Progenitor cell of endocrine pancreas (in vitro differentiated cells): ENCODE measurements at regions not wholly inside any gene's neighbourhood (a gene's known extent, or its start where the extent isn't known, plus 50 kb on each side); places are given as distances from the start of the nearest gene placed in this dataset.

Experiments
- DNase-seq: peaks from one replicate; pipeline ENCODE4 v3.0.0; 2021; ENCODE audit warnings: low spot score; ENCODE audit not compliant: unreplicated experiment
- H3K27ac Mint-ChIP-seq: 2 replicates; pipeline ENCODE4 v1.8.0; 2021; ENCODE audit warnings: mild to moderate bottlenecking, moderate library complexity, mixed read lengths
- H3K27me3 Mint-ChIP-seq: 2 replicates; pipeline ENCODE4 v1.8.0; 2021; ENCODE audit warnings: mixed read lengths
- H3K36me3 Mint-ChIP-seq: 2 replicates; pipeline ENCODE4 v1.8.0; 2022; ENCODE audit warnings: mixed read lengths; ENCODE audit not compliant: insufficient read depth
- H3K4me1 Mint-ChIP-seq: 2 replicates; pipeline ENCODE4 v1.8.0; 2021; ENCODE audit warnings: low read depth, mixed read lengths
- H3K4me3 Mint-ChIP-seq: 2 replicates; pipeline ENCODE4 v1.8.0; 2021; ENCODE audit warnings: low read depth, mild to moderate bottlenecking, moderate library complexity, mixed read lengths
- H3K9me3 Mint-ChIP-seq: 2 replicates; pipeline ENCODE4 v1.8.0; 2021; ENCODE audit warnings: low read depth, mixed read lengths
- TF ChIP-seq, protein P1 (sequence below): fragments of 200-600 bp; sonication (generic); IDR thresholded peaks from one replicate; pipeline ENCODE4 v1.5.0; 2021; ENCODE audit warnings: antibody characterized with exemption, mild to moderate bottlenecking; ENCODE audit not compliant: unreplicated experiment

DNA sequence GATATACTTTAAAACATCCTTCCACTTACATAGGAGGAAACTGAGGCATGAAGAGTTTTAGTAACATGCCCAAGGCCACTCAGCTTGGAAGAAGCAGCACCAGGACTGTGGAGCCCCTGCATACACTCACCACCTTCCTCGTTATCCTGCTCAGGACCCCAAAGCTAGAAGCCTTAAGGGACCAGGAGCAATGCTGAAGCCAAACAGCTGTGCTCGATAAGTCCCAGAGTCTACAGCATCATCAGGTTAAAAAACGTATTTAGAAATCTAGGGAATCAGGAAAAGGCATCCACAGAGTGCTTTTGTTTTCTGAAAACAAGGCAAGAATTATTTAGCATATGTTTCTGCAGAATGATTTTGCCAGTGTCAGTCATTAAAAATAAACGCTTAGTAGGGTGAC is 301.7 kb upstream of the ESRRG start:
- Mint-ChIP-seq H3K27ac (no peak overlapping the region), H3K4me3 (no peak overlapping the region), H3K36me3 (no peaks in the 10 kb centered on the region), H3K27me3 (no peaks in the 10 kb centered on the region), H3K4me1 (peaks cover 1% of the 10 kb centered on the region), H3K9me3 (no peaks in the 10 kb centered on the region)
- TF ChIP-seq, protein P1, sequence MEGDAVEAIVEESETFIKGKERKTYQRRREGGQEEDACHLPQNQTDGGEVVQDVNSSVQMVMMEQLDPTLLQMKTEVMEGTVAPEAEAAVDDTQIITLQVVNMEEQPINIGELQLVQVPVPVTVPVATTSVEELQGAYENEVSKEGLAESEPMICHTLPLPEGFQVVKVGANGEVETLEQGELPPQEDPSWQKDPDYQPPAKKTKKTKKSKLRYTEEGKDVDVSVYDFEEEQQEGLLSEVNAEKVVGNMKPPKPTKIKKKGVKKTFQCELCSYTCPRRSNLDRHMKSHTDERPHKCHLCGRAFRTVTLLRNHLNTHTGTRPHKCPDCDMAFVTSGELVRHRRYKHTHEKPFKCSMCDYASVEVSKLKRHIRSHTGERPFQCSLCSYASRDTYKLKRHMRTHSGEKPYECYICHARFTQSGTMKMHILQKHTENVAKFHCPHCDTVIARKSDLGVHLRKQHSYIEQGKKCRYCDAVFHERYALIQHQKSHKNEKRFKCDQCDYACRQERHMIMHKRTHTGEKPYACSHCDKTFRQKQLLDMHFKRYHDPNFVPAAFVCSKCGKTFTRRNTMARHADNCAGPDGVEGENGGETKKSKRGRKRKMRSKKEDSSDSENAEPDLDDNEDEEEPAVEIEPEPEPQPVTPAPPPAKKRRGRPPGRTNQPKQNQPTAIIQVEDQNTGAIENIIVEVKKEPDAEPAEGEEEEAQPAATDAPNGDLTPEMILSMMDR, result no peak
- DNase-seq, result no peak

DNA sequence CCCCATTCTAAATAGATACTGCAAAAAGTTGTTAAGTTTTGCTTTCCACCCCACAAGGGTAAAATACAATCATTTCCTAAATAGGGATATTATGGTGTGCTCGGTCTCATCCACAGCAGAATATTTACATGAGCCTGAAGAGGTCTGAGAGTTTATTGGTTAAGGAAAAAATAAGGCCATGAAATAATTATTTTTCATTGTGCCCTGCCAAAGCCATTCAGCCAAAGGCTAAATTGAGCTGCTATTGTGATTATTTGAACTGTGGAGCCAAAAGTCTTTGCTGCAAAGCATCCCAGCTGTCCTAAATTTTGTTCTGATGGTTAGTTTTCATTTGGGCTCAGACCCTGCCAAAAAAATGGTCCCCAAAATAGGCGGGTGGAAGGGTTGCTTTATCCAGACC is 298.7 kb upstream of the ESRRG start:
- Mint-ChIP-seq H3K27me3 (peaks cover 8% of the 10 kb centered on the region), H3K4me1 (peaks cover 1% of the 10 kb centered on the region), H3K36me3 (no peaks in the 10 kb centered on the region), H3K27ac (no peak overlapping the region), H3K9me3 (no peaks in the 10 kb centered on the region), H3K4me3 (no peak overlapping the region)
- TF ChIP-seq, protein P1, result no peak
- no peak for DNase-seq

DNA sequence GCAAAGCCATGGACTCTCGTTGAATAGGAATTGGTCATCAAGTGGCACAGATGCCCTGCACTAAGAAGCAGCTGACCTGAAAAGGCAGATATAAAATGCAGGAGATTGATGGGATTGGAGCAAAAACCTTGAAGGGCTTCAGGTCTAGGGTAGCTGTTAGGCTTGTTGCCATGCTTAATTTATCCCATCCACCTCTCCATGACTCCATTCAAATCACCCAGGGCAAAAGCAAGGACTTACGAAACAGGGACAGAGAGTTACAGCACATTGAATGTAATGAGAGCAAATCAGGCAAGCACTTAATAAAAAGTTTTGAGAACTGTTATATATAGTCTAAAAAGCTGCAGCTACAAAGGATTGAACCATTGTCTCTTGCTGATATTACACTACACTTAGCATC is 298.2 kb upstream of the ESRRG start:
- no peaks in the 10 kb centered on the region for H3K9me3 Mint-ChIP-seq
- DNase-seq, result no peak
- no peak overlapping the region for H3K27ac Mint-ChIP-seq
- H3K27me3 Mint-ChIP-seq, result peaks cover 10% of the 10 kb centered on the region
- TF ChIP-seq, protein P1, result no peak
- H3K4me1 Mint-ChIP-seq, result no peaks in the 10 kb centered on the region
- H3K36me3 Mint-ChIP-seq, result no peaks in the 10 kb centered on the region
- no peak overlapping the region for H3K4me3 Mint-ChIP-seq

DNA sequence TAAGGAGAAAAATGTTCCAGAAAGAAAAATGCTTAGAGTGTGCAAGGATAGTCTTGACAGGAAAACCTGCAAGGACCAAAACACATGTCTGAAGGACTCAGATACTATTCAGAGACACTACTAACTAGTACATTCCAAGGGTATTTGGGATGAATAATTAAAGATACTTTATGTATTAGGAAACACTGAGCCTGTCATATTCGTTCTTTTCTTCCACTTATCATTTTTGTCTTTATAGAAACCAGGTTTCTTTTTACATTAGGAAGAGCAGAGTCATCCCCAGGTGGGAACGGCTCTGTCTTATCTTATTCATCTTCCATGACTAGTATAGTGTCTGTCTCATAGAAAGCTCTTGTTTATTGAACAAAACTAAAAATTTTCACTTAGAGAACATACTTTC is 296.2 kb upstream of the ESRRG start:
- H3K4me3 Mint-ChIP-seq, result no peak overlapping the region
- peaks cover 11% of the 10 kb centered on the region for H3K27me3 Mint-ChIP-seq

DNA sequence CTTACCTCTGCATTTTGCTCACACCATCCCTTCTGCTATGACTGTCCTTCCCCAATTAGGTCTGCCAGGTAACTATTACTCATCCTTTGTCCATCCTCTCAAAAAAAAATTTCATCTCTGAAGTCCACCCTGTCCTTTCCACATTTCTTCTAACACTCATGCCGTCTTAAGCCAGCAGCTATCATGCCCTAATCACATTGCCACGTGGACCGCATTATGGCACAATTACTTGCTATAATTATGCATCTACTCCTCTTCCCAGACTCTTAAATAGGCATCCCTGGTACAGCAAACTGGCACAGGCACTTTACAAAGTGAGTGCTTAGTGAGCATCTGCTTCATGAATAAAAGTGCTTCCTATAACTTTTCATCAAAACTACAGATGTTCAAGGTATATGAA is 295.4 kb upstream of the ESRRG start:
- H3K9me3 Mint-ChIP-seq, result no peaks in the 10 kb centered on the region
- H3K4me3 Mint-ChIP-seq, result no peak overlapping the region
- DNase-seq, result no peak
- peaks cover 11% of the 10 kb centered on the region for H3K27me3 Mint-ChIP-seq
- TF ChIP-seq, protein P1, result no peak
- no peaks in the 10 kb centered on the region for H3K4me1 Mint-ChIP-seq
- no peak overlapping the region for H3K27ac Mint-ChIP-seq
- H3K36me3 Mint-ChIP-seq, result no peaks in the 10 kb centered on the region

More for the DNA sequence above, 296.2 kb upstream of the ESRRG start:
- H3K27ac Mint-ChIP-seq, result no peak overlapping the region
- no peak for DNase-seq
- H3K9me3 Mint-ChIP-seq, result no peaks in the 10 kb centered on the region
- TF ChIP-seq, protein P1, result no peak
- H3K36me3 Mint-ChIP-seq, result no peaks in the 10 kb centered on the region
- no peaks in the 10 kb centered on the region for H3K4me1 Mint-ChIP-seq
